ENCODE measurements at regions not wholly inside any gene's neighbourhood (a gene's known extent, or its start where the extent isn't known, plus 50 kb on each side); places are given as distances from the start of the nearest gene placed in this dataset.
"Not testable (repeated sequence)": the region's sequence is repeated elsewhere in the genome, so short reads cannot be mapped to it uniquely, and the experiment has no call there.

DNA sequence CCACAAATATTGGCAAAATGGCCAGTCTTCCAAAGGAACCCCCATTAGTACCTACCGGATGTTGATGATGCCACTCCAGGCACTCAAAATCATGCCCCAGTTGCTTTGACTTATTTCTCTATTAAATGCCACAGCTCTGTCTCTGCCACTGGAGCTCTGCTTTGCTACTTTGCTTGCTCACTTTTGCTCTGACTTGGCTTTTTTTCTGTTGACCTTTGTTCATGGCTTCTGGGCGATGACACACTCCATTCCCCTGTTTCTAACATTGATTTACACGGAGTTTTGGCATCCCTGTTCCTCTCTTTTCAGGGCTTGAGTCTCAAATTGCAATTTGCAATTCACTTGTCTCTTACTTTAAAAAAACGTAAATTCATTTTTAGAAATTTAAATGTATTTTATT lies 217.1 kb upstream of the SPRY2 start:
- DNase-seq, result no peak

DNA sequence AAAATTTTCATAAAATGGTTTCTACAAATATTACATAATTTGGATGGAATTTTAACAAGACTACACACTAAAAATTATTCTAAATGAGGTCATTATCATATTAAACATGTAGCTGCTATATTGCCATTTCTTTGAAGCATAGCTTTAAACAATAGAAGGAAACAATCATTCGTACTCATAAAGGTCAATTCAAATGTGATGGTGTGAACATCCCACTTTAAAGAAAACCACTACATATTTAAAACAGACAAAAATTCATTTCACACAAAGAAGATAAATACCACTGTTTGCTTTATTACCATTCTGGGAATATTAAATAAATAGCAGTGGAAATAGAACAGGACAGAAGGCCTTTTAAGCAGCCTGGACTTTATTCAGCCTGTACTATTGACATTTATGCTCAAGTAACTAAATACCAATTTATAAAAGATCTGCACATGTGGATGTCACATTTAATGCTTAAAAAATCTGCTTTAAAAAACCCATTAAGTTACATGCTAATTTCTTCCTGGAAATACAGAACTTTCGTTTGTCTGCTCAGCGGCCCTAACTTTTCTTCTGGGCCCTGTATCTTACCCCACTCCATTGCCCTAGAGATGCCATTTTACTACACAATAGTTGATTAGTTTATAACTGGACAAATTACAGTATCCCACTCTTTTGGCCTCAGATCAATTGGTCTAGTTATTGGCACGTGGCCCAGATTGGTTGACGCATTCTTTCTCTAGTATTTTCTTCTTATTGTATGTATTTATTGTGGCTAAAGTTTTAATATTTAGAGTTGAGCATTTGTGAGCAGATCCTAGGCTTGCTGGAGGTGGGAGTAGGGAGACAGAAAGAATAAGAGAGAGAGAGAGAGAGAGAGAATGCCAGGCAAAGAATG lies 215.1 kb upstream of the SPRY2 start:
- DNase-seq, result no peak

DNA sequence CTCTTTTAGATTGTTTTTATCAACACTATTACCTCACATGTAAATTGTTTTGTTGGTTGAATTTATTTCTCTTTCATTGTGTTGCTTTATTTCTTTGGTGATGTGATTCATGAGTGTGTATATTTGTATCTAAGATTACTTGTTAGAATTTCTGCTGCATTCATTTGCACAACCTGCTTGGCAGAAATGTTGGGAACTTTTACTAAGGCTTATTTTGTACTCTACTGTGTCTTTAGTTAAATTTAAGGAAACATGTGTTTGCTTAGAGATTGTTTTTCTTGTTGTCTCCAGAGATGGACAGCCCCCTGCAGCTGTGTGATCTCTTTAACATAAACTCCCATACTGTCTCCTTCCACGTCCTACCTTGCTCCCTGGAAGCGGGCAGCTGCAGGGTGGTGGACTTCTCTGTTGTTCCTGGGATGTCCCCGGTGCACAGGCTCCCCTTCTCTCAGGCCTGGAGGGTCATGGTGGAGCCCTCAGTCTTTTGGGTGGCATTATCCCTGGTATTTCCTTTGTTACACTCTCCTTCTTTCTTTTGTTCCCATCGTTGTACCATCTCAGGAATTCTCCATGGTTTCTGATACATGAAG lies 212.0 kb upstream of the SPRY2 start:
- no peak for DNase-seq

DNA sequence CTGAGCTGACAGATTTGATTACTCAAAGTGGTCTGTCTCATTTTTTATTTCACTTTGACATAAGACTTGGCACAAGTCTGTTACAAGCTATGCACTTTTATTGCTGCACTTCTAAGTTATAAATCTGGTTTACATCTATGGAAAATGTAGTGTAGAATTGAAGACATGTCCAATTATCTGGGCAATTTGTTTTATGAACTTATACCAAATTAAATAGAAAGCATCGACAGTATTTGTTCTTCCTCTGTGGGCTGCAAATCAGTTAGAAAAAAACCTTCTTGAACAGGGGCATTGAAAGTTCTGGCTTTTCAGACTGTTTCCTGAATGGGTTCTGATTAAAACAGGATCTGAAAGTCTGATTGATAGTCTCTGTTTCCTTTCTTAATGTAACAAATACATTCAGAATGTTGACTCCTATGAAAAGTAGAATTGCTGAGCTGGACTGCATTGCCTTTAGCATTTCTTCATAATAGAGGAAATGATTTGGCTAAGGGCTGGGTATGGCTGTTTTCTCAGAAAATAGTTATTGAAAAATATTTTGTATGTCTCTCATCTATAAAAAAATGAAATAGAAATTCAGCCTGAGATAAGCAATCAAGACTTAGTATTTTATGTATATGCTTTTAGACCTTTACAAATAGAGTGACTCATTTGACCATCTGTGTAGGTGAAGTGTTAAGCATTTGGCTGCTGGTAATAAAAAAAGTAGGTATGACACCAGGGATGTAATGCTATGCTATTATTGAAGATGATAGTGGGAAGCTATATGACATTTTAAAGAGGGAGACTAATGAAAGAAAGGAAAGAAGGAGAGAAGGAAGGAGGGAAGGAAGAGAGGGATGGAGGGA lies 210.9 kb upstream of the SPRY2 start:
- no peak for DNase-seq

DNA sequence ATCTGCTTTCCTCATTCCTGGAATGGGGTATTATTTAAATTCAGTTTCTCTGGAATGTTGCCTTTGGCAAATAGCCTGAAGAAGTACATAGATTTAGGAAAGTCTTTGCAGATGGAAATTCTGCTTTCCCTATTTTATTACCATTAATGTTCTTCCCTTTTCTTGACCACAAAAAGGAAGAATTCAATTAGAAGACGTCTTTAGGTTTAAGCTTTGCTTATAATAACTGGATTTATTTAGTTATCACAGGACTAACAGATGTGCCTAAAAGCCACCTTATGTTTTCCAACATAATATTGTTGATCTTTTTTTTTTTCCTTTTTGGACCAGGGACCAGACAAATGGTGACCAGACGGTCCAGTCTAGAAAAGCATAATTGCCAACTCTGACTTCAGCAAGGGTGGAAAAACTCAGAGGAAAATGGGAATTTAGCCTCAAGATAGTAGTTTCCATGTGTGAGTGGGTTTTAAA lies 210.1 kb upstream of the SPRY2 start:
- DNase-seq, result no peak

DNA sequence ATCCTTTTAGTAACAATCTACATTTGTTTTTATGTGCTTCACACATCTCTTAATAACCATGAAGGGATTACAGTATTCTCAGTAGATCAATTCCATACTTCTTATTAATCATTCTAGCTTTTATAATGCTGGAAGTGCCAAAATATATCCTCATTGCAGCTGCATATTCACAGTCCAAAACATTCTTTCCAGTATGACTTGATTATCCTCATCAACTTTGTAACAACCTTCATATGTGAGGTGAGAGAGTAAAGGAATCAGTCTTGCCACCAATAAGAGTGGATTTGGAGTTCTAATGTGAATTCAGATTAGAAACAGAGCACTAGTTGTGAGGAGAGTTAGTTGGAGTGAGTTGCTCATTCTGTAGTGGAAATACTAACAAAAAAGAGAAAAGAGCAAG lies 208.0 kb upstream of the SPRY2 start:
- DNase-seq, result no peak

DNA sequence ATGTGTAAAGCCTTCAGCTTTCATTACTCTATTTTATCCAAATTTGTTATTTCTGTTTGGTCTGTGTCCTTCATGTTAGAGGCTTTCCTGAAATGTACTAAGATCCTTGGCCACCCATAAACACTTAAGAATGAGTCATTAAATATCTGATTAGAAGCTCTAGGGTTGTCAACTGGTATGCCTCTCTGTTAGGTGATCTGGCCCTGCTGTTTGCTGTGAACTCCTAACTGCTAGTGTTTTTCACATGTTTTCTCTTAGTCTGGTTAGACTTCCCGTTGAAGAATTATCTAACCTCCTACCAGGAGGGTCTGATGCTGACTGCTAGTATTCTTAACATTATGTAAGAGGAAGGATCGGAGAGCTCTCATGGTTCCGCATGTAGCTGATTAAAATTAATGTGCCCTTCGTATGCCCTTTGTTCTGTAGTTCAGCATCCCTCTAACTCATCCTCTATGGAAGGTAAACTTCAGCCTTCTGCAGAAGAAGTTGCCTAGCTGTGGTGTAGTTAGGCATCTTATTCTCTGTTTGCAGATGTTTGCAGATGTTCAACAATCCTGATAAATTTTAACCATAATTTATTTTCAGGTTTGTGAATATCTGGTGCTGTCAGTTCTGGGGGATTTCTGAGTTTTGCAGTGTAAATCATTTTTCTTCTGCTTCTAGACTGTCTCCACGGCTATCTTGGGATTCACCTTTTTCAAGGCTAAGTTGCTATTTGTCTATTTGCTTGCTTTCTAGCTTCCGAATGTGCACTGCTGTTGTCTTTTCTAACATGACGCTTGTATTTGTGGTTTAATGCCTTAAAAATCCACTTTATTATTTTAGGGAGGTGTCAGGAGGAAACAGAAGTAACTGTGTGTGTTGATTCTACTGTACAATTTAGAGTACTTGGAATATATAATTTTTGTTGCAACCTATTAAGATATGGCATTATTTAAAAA lies 207.2 kb upstream of the SPRY2 start:
- peak; percentile 13 for DNase-seq

DNA sequence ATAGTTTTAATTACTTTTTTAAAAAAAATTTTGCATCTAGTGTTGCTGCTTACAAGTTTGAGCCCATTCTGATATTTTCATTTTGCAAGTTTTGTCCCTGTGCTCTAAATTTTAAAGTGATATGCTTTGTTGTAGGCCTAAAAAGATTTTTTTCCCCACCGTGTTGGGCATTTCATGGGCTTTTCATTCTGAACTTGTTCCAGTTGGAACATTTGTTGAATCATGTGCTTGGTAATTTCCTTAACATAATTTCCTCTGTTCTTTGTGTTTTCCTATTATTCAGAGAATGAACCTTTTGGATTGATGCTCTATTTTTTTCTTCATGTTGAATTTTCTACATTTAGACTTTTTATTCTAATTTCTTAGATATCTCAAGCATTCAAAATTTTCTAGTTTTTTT lies 206.4 kb upstream of the SPRY2 start:
- no peak for DNase-seq

DNA sequence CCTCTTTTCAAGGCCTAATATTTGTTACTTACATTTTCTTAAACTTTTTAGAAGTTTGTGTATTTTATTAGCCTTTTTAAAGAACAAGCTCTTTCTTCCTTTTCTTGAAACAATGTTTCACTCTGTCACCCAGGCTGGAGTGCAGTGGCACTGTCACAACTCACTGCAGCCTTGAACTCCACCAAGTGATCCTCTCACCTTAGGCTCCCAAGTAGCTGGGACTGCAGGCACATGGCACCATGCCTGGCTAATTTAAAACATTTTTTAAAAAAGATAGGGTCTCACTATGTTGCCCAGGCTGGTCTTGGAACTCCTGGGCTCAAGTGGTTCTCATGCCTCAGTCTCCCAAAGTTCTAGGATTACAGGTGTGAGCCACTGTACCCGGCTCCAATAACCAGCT lies 192.2 kb upstream of the SPRY2 start:
- DNase-seq, result no peak

DNA sequence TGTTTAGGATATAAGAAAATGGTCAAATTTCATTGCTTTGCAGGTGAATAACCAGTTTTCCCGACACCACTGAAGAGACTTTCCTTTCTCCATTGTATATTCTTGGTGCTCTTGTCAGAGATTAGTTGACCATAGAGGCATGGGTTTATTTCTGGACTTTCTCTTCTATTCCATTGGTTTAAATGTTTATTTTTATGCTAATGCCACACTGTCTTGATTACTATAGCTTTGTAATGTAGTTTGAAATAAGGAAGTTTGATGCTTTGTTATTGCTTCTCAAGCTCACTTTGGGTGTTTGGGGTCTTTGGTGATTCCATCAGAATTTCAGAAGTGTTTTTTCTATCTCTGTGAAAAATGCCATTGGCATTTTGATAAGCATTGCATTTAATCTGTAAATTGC lies 190.0 kb upstream of the SPRY2 start:
- no peak for DNase-seq

DNA sequence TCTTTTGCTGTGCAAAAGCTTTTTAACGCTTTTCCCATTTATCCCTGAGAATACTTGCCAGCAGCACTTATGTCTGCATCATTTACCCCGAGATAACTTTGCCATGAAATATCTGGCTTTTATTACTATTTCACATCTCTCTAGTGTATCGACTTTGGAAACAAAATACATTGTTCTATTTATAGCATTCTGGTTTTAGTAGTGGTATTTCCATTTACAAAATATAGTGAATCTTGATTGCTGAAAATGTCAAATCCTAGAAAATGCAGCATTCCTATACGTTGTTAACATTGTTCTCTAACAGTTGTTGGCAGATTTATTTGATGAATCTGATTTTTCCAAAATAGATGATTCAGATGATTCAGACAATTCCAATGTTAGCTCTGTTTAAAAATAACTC lies 189.3 kb upstream of the SPRY2 start:
- no peak for DNase-seq

DNA sequence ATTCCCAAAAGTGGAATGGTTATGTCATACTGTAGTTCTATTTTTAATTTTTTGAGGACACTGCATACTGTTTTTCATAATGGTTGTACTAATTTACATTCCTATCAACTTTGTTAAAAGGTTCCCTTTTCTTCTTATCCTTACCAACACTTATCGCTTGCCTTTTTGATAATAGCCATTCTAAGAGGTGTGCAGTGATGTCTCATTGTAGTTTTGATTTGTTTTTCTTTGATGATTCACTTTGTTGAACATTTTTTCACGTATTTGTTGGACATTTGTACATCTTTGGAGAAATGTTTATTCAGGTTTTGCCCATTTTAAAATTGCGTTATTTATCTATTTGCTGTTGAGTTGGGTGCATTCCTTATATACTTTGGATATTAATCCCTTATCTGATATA lies 188.8 kb upstream of the SPRY2 start:
- DNase-seq, result no peak

DNA sequence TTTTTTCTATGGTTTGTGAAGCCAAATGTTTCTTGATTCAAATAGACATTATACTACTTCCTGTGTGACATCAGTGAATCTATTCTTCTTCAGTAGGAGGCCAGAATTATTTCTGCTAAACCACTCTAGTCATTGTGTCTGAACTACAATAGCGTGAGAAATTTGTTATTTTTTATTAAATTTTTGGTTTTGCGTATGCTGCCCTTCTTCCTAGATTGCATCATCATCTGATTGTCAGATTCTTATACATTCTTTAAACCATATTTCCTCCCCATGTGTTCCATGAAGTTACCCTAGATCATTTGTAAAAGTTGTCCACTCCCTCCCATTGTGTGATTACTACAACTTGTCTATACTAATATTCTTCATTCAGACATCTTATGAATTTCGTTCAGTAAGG lies 187.8 kb upstream of the SPRY2 start:
- no peak for DNase-seq

DNA sequence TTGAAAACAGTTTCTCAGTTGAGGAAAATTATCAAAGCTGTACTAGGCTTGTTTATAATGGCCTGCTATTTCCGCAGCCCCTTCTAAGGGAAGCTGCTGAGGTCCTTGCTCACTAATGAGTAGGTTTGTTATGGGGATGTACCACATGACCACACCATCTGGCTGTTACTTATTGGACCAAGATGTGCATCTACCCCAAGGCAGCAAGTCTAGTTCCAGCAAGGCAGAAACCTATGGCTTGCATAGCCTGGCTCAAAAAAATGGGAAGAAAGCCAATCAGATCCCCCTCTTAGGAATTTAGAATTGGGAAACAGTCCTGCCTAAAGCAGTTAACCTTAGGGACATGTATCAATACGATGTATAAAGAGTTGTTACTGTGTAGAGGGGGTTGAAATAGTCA lies 186.5 kb upstream of the SPRY2 start:
- DNase-seq, result no peak

DNA sequence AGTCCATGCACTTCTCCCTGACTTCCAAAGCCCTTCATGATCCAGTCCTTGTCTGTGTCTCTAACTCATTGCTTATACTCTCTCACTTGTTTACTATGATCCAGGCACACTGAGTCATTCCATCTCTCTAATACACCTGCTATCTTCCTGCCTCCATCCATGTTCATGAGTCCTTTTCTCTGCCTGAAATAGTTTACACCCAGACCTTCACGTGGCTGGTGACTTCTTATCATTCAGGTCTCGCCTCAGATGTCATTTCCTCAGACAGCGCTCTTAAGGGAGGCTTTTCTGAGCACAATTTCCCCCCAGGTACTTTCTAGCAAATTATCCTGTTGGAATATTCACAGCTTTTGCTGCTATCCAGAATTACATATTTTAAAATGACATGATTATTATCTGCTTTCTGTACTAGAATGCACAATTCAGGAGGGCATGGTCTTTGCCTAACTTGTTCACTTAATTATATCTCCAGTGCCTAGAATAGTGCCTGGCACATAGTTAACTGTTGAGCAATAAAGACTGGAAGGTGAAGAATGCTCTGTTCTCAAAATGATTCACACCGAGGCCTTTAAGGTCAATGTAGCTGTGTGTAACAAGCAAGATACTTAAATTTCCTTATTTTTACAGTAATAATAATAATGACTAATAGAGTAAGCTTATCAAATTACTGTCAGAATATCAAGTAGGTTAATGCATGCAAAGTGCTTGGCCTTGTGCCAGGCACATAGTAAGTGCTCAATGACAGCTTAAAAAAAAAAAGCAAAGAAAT lies 183.7 kb upstream of the SPRY2 start:
- DNase-seq, result no peak

DNA sequence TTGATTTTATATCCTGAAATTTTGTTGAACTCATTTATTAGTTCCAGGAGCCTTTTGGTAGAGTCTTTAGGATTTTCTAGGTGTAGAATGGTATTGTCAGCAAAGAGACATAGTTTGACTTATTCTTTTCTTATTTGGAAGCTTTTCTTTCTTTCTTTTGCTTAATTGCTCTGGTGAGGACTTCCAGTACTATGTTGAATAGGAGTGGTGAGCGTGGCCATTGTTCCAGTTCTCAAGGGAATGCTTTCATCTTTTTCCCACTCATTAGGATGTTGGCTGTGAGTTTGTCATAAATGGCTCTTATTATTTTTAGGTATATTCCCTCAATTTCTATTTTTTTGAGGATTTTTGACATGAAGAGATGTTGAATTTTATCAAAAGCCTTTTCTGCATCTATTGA lies 182.2 kb upstream of the SPRY2 start:
- no peak for DNase-seq

DNA sequence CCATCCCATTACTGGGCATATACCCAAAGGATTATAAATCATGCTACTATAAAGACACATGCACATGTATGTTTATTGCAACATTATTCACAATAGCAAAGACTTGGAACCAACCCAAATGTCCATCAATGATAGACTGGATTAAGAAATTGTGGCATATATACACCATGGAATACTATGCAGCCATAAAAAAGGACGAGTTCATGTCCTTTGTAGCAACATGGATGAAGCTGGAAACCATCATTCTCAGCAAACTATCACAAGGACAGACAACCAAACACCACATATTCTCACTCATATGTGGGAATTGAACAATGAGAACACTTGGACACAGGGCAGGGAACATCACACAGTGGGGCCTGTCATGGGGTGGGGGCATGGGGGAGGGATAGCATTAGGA lies 181.5 kb upstream of the SPRY2 start:
- DNase-seq, result not testable (repeated sequence)

DNA sequence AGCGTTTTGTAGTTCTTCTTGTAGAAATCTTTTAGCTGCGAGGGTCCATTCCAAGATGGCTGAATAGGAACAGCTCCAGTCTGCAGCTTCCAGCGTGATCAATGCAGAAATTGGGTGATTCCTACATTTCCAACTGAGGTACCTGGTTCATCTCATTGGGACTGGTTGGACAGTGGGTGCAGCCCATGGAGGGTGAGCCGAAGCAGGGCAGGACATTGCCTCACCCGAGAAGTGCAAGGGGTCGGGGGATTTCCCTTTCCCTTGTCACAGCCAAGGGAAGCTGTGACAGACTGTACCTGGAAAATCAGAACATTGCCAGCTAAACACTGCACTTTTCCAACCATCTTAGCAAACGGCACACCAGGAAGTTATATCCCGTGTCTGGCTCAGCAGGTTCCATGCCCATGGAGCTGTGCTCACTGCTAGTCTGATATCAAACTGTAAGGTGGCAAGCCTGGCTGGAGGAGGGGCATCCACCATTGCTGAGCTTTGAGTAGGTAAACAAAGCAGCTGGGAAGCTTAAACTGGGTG lies 176.0 kb upstream of the SPRY2 start:
- DNase-seq, result no peak

DNA sequence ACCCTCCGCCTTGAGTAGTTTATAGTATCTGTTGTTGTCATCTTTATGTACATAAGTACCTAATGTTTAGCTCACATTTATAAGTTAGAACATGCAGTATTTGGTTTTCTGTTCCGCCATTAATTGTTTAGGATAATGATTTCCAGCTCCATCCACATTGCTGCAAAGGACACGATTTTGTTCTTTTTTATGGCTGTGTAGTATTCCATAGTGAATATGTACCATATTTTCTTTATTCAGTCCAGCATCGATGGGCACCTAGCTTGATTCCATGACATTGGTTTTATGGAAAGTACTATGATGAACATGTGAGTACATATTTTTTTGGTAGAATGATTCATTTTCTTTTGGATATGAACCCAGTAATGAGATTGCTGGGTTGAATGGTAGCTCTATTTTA lies 174.4 kb upstream of the SPRY2 start:
- DNase-seq, result no peak

DNA sequence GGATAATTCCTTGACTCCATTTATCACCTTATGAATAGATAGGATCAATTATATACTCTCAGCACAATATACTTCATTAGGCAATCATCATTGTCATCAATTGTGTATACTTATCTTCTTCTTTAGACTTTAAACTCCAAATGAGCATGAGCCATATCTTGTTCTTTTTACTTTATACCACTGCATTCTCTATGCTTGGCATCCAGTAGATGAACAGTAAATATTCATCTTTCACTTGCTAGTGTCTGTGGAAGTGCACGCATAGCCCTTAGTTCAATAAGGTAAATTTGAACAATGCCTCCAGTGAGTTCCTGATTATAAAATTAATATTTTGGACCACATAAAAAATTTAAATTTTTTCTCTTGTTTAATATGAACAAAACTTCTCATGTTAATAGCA lies 172.3 kb upstream of the SPRY2 start:
- DNase-seq, result no peak

DNA sequence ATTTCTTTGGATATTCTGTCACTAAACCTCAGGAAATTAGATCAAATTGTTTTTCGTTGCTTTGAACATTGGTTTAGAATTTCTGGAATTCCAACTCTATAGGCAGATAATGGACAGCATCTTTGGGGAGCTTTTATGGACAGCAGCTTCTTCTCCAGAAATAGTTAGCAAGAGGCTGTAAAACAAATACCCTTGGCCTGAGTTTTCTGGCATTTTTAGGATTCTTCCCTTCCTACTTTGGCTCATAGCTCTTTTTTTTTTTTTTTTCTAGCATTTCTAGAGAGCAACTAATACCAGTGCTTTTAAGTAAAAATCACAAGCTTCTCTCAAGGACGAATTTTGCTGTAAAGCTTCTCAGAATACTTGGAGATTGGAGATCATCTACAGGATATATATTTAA lies 169.8 kb upstream of the SPRY2 start:
- DNase-seq, result no peak

DNA sequence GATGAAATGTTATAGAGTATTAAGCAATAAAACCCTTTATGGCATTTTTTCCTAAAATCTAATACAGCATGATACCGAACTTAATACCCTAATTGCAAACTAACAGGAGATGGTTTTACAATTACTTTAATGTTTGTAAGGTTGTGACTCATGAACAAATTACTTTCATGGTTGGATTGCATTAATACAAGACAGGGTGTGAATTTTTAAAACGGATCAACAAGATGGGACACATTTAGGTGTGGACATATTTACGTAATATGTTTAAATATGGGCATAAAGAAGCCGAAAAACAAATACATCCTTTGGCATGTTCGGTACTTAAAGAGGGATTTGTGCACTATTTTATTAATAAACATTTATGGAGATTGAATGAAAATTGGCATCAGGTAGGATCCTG lies 168.3 kb upstream of the SPRY2 start:
- DNase-seq, result no peak

Measured in OCI-M1 (cell line).